GM19438 (cell line): ENCODE measurements at regions not wholly inside any gene's neighbourhood (a gene's known extent, or its start where the extent isn't known, plus 50 kb on each side); places are given as distances from the start of the nearest gene placed in this dataset.
"Not testable (repeated sequence)": the region's sequence is repeated elsewhere in the genome, so short reads cannot be mapped to it uniquely, and the experiment has no call there.

Experiments
- ATAC-seq: cut with Tn5 transposase; IDR thresholded peaks from one replicate; pipeline ENCODE4 v1.9.1; 2021; ENCODE audit warnings: low read depth; ENCODE audit not compliant: unreplicated experiment

- ATAC-seq: not testable (repeated sequence)
Observed at GRCh38 chr4:86413426-86413825, 53.6 kb upstream of the MAPK10 start.

DNA sequence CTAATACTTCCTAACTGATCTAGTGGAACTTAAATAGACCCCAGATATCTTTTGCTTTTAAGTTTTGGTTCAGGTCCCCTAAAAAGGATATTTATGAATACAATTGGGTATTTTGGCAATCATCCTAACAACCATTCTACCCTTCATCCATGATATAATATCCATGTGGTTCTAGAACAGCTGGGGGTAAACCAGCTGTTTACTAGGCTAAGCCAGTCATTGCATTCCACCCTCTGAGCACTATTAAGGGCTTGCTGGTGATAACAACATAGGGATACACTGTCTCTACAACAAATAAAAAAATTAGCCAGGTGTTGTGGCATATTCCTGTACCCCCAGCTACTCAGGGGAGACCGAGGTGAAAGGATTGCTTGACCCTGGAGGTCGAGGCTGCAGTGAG, 54.8 kb upstream of the MAPK10 start:
- ATAC-seq: no peak

DNA sequence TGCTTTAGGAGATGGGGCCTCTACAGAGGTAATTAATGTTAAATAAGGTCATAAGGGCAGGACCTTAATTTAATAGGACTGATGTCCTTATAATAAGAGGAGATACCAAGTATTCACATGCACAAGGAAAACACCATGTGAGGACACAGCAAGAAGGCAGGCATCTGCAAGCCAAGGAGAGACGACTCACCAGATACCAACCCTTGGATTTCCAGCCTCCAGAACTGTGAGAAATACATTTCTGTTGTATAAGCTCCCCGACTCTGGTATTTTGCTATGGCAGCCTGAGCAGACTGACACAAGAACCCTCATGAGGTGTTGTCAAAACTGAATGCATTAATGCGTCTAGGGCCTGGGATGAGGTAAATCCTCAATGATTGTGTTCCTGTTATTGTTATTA, 56.2 kb upstream of the MAPK10 start:
- no peak for ATAC-seq

DNA sequence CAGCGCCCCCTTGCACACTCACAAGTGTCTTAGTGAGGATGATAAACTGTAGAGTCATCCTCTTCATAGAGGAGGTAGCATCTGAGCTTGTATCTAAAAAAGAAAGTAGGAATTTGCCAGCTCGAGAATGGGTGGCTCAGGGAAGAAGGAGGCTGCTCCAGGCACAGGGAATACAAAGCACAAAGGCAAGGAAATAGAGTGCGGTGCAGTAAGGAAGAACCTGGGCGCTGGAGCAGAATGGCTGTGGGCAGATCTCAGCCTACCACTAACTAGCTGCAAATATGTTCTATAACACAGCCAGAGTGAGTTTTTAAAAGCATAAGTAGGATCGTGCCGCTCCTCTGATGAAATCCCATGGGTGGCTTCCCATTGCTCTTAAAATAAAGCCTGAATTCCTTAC, 61.6 kb upstream of the MAPK10 start:
- no peak for ATAC-seq

DNA sequence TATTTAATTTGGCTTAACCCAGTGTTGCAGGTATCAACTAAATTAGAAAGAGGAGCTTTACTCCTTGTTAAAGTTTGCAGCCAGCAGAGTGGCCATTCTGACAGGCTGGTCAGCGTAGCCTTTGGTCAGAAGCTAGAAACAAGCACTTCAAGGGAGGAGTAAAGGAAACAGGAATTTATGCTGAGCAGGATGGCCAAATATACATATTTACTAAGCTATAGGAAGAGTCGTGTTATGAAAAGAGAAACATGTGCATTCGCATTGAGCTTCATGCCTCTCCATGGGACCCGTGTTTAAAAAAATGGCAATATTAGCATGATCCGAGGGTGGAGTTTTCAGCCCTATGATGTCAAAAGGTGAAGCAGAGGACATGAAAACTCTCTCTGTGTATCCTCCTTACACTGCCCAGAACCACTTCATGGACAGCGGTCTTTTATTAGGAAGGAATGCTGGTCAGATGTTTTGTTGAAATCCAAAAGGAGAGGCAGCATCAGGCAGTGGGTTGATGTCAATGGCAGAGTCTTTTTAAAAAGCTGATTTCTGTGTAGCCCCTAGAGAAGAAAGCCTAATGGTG, 71.8 kb upstream of the MAPK10 start:
- ATAC-seq: no peak

- ATAC-seq: no peak
Observed at GRCh38 chr4:86432559-86433134, 72.8 kb upstream of the MAPK10 start.

GRCh38 chr4:86439293-86439692, 79.4 kb upstream of the MAPK10 start:
- ATAC-seq: no peak

GRCh38 chr4:86441175-86441936, 81.5 kb upstream of the MAPK10 start:
- ATAC-seq: peak; percentile 52

DNA sequence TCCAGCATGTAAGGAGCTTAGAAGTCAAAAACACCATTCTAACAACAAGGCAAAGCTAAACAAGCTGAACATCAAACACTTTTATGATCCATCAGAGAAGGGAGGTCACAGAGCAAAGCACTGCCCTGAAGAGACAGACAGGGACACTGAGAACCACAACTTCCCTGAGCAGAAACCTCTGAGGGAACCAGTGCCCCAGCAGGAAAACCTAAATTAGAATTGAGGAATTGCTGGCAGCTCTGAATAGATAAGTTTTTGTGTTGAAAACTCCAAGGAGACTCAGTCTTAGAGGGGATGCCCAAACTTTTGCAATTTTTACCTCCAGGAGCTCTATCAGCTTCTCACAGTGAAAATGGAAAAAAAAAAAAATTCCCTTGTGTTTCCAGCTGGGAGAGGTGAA, 83.0 kb upstream of the MAPK10 start:
- ATAC-seq: no peak

- no peak for ATAC-seq
Observed at GRCh38 chr4:86443495-86443894, 83.6 kb upstream of the MAPK10 start.

DNA sequence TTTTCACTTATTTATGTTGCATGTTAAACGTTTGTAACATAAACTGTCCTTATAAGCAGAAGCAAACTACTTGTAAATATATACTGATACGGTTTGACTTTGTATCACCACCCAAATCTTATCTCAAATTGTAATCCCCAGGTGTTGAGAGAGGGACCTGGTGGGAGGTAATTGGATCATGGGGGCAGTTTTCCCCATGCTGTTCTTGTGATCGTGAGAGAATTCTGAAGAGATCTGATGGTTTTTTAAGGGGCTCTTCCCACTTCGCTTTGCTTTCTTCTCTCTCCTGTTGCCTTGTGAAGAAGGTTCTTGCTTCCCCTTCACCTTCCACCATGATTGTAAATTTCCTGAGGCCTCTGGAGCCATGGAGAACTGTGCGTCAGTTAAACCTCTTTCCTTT, 87.1 kb upstream of the MAPK10 start:
- no peak for ATAC-seq

- no peak for ATAC-seq
Observed at GRCh38 chr4:86448871-86449270, 89.0 kb upstream of the MAPK10 start.

DNA sequence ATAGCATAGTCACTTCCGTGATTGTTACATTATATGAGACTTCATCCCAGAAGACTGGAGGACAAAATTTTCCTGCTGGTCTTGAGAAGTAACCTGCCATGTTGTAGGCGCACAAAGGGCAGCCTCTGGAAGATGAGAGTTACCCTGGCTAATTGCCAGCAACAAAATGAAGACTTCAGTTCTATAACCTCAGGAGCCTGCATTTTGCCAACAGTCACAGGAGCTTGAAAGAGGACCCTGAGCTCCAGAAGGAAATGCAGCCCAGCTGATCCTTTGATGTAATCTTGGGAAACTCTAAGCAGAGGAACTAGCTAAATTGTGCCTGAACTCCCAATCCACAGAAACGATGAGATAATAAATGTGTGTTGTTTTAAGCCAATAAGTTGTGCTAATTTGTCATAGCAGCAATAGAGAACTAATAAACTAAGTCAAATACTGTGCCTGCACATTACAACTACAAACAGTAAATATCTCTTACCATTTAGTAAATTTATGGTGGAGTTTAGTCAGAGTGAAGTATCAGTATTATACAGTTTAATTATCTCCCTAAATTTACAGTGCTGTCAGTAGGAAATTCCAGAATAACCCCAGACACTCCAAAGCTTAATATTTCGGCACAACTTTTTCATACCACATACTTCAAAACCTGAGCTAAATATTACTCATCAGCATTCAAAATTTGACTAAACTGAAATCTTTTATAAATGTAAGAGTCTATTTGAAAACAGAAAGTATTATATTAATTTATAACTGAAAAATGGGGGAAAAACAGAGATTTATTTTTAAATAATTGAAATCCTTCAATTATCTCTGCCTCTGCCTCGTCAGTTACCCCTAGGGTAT, 90.1 kb upstream of the MAPK10 start:
- ATAC-seq: no peak

DNA sequence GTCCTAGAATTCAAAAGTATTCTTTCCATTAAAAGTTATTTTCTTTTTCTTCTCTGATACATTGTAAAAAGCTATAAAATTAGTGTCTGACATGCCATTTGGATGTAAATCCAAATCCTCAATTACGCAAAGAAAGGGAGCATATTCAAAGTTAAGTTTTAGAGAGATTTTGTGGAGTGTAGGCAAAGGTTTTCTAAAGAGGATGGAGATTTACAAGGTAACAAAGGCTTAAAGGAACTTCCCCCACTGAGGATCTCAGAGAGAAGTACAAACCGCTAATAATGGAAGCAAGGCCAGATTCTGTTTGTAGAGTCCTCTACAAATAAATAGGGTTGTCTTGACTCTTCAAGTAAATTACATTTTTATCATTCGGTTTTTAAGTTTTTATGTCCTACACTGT, 91.0 kb upstream of the MAPK10 start:
- ATAC-seq: no peak

- no peak for ATAC-seq
Observed at GRCh38 chr4:86451560-86452330, 91.9 kb upstream of the MAPK10 start.

GRCh38 chr4:86452422-86452891, 92.6 kb upstream of the MAPK10 start:
- no peak for ATAC-seq

DNA sequence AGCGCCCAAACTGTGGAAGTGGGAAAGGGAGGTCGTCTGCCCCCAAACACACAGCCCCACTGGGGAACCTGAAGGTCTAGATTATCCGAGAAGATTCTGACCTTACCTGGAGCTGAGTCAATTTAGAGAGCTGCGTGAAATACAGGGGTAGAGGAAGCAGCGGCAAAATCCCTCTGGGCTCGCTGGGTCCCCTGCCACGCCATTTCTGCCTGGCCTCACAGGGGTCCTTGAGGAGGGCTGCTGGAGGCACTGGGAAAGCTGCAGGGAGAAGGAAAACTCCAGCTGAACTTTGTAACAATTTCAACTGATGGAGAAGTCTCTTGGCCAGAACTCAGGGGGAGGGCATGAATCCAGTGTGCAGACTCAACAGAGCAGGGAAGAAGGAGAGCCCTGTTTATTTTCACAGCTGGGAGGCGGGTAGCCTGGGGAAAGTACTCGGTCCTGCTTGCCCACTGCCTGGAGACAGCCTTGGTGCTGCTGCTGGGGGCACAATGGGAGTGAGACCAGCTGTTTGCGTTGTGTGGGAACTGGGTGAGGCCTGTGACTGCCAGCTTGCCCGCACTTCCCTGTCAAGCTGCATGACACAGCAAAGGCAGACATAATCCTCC, 93.2 kb upstream of the MAPK10 start:
- ATAC-seq: no peak

GRCh38 chr4:86453611-86454072, 93.8 kb upstream of the MAPK10 start:
- not testable (repeated sequence) for ATAC-seq

GRCh38 chr4:86461849-86462248, 102.0 kb upstream of the MAPK10 start:
- ATAC-seq: no peak
